ENCODE measurements at regions not wholly inside any gene's neighbourhood (a gene's known extent, or its start where the extent isn't known, plus 50 kb on each side); places are given as distances from the start of the nearest gene placed in this dataset.

- ATAC-seq, result no peak
- CTCF ChIA-PET, result no interaction called here
- H3K9me3 ChIP-seq (ENCODE audit: control insufficient read depth, insufficient read depth, low read depth, low read length), result peaks cover 2% of the 10 kb centered on the region; the same call in 1 of the 2 replicates
- H3K4me1 ChIP-seq (ENCODE audit: control insufficient read depth, insufficient read depth, low read length), result no peaks in the 10 kb centered on the region
- TF ChIP-seq TCF7L2 (IDR thresholded peaks at IDR 0.05; ENCODE audit: low read depth, low read length) (no peak), POLR2AphosphoS5 (IDR thresholded peaks at IDR 0.05; ENCODE audit: low read depth, low read length) (no peak), SIN3A (IDR thresholded peaks at IDR 0.05; ENCODE audit: borderline replicate concordance, insufficient read depth, low read depth, low read length) (no peak), REST (IDR thresholded peaks at IDR 0.05; ENCODE audit: insufficient read depth in 1 of 2, low read depth in 2 of 2, low read length in 1 of 2) (no peak), CTCF (IDR thresholded peaks at IDR 0.05) (no peak)
- POLR2A ChIA-PET, result no interaction called here
- no peak overlapping the region for H3K27ac ChIP-seq (ENCODE audit: low read length)
- H3K36me3 ChIP-seq (ENCODE audit: control insufficient read depth, insufficient read depth, low read length), result no peaks in the 10 kb centered on the region
- in situ Hi-C loops (cut with HindIII; ENCODE audit: low pct_unique_long_range_greater_than_20kb, low sequenced_read_pairs), result no loop called here
- intact Hi-C loops (cut with micrococcal nuclease; ENCODE audit: unreplicated experiment), result no loop called here
- no peaks in the 10 kb centered on the region for H3K27me3 ChIP-seq (ENCODE audit: control insufficient read depth, insufficient read depth, low read length)
- no peak for DNase-seq (ENCODE audit: low read depth, low spot score)
- BruUV-seq (replicated peaks), result no TSS peak
- no peak overlapping the region for H3K4me3 ChIP-seq (ENCODE audit: low read depth in 2 of 2, low read length in 2 of 2)
These were observed 420.4 kb downstream of the CETN3 start for GRCh38 chr5:89988998-89989655.

- in situ Hi-C loops (cut with HindIII; ENCODE audit: low pct_unique_long_range_greater_than_20kb, low sequenced_read_pairs) (no loop called here), intact Hi-C loops (cut with micrococcal nuclease; ENCODE audit: unreplicated experiment) (no loop called here)
- CTCF ChIA-PET, result no interaction called here
- ATAC-seq (no peak), DNase-seq (ENCODE audit: low read depth, low spot score) (no peak)
- Histone ChIP-seq H3K9me3 (ENCODE audit: control insufficient read depth, insufficient read depth, low read depth, low read length) (peaks cover 2% of the 10 kb centered on the region; the same call in 1 of the 2 replicates), H3K36me3 (ENCODE audit: control insufficient read depth, insufficient read depth, low read length) (no peaks in the 10 kb centered on the region), H3K27ac (ENCODE audit: low read length) (no peak overlapping the region), H3K27me3 (ENCODE audit: control insufficient read depth, insufficient read depth, low read length) (no peaks in the 10 kb centered on the region), H3K4me3 (ENCODE audit: low read depth in 2 of 2, low read length in 2 of 2) (no peak overlapping the region), H3K4me1 (ENCODE audit: control insufficient read depth, insufficient read depth, low read length) (no peaks in the 10 kb centered on the region)
- POLR2A ChIA-PET, result no interaction called here
- no peak for TF ChIP-seq POLR2AphosphoS5 (IDR thresholded peaks at IDR 0.05; ENCODE audit: low read depth, low read length)
- BruUV-seq (replicated peaks), result no TSS peak
These were observed 421.3 kb downstream of the CETN3 start for GRCh38 chr5:89988129-89988810.

GRCh38 chr5:89983216-89983615 lies 426.3 kb downstream of the CETN3 start:
- no peaks in the 10 kb centered on the region for H3K4me1 ChIP-seq (ENCODE audit: control insufficient read depth, insufficient read depth, low read length)
- ATAC-seq (no peak), DNase-seq (ENCODE audit: low read depth, low spot score) (no peak)
- TF ChIP-seq POLR2AphosphoS5 (IDR thresholded peaks at IDR 0.05; ENCODE audit: low read depth, low read length) (no peak), CTCF (IDR thresholded peaks at IDR 0.05) (no peak), TCF7L2 (IDR thresholded peaks at IDR 0.05; ENCODE audit: low read depth, low read length) (no peak), REST (IDR thresholded peaks at IDR 0.05; ENCODE audit: insufficient read depth in 1 of 2, low read depth in 2 of 2, low read length in 1 of 2) (no peak), SIN3A (IDR thresholded peaks at IDR 0.05; ENCODE audit: borderline replicate concordance, insufficient read depth, low read depth, low read length) (no peak)
- ChIA-PET CTCF (no interaction called here), POLR2A (no interaction called here)
- in situ Hi-C loops (cut with HindIII; ENCODE audit: low pct_unique_long_range_greater_than_20kb, low sequenced_read_pairs), result no loop called here
- no peak overlapping the region for H3K27ac ChIP-seq (ENCODE audit: low read length)
- no peaks in the 10 kb centered on the region for H3K27me3 ChIP-seq (ENCODE audit: control insufficient read depth, insufficient read depth, low read length)
- H3K4me3 ChIP-seq (ENCODE audit: low read depth in 2 of 2, low read length in 2 of 2), result no peak overlapping the region
- BruUV-seq (replicated peaks), result no TSS peak
- H3K36me3 ChIP-seq (ENCODE audit: control insufficient read depth, insufficient read depth, low read length), result no peaks in the 10 kb centered on the region
- intact Hi-C loops (cut with micrococcal nuclease; ENCODE audit: unreplicated experiment), result no loop called here
- peaks cover 2% of the 10 kb centered on the region; the same call in 1 of the 2 replicates for H3K9me3 ChIP-seq (ENCODE audit: control insufficient read depth, insufficient read depth, low read depth, low read length)
